Colonic mucosa (tissue), 4 donors: ENCODE measurements at regions not wholly inside any gene's neighbourhood (a gene's known extent, or its start where the extent isn't known, plus 50 kb on each side); places are given as distances from the start of the nearest gene placed in this dataset.

Source experiments
- DNase-seq: peaks from one replicate; pipeline ENCODE4 v3.0.0-alpha.2; 2020
- H3K27ac ChIP-seq: fragments of 200-600 bp; one replicate; pipeline ENCODE4 v1.8.0; 2021
- H3K27me3 ChIP-seq: fragments of 200-600 bp; one replicate; pipeline ENCODE4 v1.8.0; 2021
- H3K36me3 ChIP-seq: fragments of 200-600 bp; one replicate; pipeline ENCODE4 v1.8.0; 2021
- H3K4me1 ChIP-seq: fragments of 200-600 bp; one replicate; pipeline ENCODE4 v1.8.0; 2021; ENCODE audit warnings: mild to moderate bottlenecking
- H3K4me3 ChIP-seq: fragments of 200-600 bp; one replicate; pipeline ENCODE4 v1.8.0; 2021
- H3K9ac ChIP-seq, 2 donors: one replicate each; pipeline ENCODE4 v1.7.0; 2013; ENCODE audit warnings: control low read depth in 2 of 2, low read depth in 2 of 2, low read length in 2 of 2
- H3K9me3 ChIP-seq: fragments of 200-600 bp; one replicate; pipeline ENCODE4 v1.8.0; 2021
- intact Hi-C: fragments of 100-400 bp; cut with DNase I; formaldehyde crosslinking; loops from one replicate; pipeline ENCODE4 v1.14.1; 2022
- TF ChIP-seq, protein P1 (sequence below): fragments of 200-600 bp; IDR thresholded peaks from one replicate; pipeline ENCODE4 v1.8.0; 2022; ENCODE audit warnings: antibody characterized with exemption, mild to moderate bottlenecking
- donor health status: healthy.
- donor health status: DM: no; HTN: no; CAD: no.
- donor health status: DM: no; HTN: no; CAD: no.

GRCh38 chr4:4787421-4787820, 72.0 kb upstream of the MSX1 start:
- Histone ChIP-seq H3K4me1 (no peaks in the 10 kb centered on the region), H3K9ac (no peak overlapping the region), H3K4me3 (no peak overlapping the region), H3K27ac (no peak overlapping the region), H3K9me3 (no peaks in the 10 kb centered on the region), H3K27me3 (no peaks in the 10 kb centered on the region), H3K36me3 (no peaks in the 10 kb centered on the region)
- TF ChIP-seq, protein P1, sequence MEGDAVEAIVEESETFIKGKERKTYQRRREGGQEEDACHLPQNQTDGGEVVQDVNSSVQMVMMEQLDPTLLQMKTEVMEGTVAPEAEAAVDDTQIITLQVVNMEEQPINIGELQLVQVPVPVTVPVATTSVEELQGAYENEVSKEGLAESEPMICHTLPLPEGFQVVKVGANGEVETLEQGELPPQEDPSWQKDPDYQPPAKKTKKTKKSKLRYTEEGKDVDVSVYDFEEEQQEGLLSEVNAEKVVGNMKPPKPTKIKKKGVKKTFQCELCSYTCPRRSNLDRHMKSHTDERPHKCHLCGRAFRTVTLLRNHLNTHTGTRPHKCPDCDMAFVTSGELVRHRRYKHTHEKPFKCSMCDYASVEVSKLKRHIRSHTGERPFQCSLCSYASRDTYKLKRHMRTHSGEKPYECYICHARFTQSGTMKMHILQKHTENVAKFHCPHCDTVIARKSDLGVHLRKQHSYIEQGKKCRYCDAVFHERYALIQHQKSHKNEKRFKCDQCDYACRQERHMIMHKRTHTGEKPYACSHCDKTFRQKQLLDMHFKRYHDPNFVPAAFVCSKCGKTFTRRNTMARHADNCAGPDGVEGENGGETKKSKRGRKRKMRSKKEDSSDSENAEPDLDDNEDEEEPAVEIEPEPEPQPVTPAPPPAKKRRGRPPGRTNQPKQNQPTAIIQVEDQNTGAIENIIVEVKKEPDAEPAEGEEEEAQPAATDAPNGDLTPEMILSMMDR, result no peak
- DNase-seq, result no peak
- intact Hi-C loops, result no loop called here

DNA sequence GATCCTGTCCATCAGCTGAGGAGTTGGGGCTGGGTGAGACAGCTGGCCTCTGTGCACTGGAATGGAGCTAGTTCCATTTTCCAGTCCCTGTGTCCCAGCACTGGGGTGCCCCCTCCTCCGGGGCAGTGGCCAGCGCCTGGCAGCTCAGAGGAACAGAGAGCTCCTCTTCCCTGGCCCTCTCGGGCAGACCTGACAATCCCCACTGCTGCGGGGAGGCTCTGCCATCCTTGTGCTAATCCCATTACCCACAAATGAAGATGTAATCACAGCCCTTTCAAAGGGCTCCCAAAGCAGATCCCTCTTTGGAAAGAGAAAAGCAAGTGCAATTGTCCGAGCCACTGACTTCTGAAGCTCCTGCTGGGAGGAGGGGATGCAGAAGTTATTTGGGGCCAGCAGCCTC, 75.1 kb upstream of the MSX1 start:
- H3K4me3 ChIP-seq, result no peak overlapping the region
- H3K36me3 ChIP-seq, result no peaks in the 10 kb centered on the region
- H3K27ac ChIP-seq, result no peak overlapping the region
- no peaks in the 10 kb centered on the region for H3K27me3 ChIP-seq
- no peaks in the 10 kb centered on the region for H3K9me3 ChIP-seq
- H3K9ac ChIP-seq, result no peak overlapping the region
- TF ChIP-seq, protein P1, result no peak
- no peak for DNase-seq
- intact Hi-C loops, result no loop called here
- H3K4me1 ChIP-seq, result no peaks in the 10 kb centered on the region

- Histone ChIP-seq H3K9me3 (no peaks in the 10 kb centered on the region), H3K27me3 (no peaks in the 10 kb centered on the region), H3K4me3 (no peak overlapping the region), H3K9ac (no peak overlapping the region), H3K36me3 (no peaks in the 10 kb centered on the region), H3K4me1 (no peaks in the 10 kb centered on the region), H3K27ac (no peak overlapping the region)
- no peak for DNase-seq
- TF ChIP-seq, protein P1, result no peak
- intact Hi-C loops, result no loop called here
Measured at GRCh38 chr4:4783847-4784246, 75.6 kb upstream of the MSX1 start.

GRCh38 chr4:4782969-4783368, 76.5 kb upstream of the MSX1 start:
- Histone ChIP-seq H3K4me3 (no peak overlapping the region), H3K4me1 (no peaks in the 10 kb centered on the region), H3K9me3 (no peaks in the 10 kb centered on the region), H3K9ac (no peak overlapping the region), H3K27ac (no peak overlapping the region), H3K36me3 (no peaks in the 10 kb centered on the region), H3K27me3 (no peaks in the 10 kb centered on the region)
- intact Hi-C loops, result no loop called here
- TF ChIP-seq, protein P1, result no peak
- no peak for DNase-seq

DNA sequence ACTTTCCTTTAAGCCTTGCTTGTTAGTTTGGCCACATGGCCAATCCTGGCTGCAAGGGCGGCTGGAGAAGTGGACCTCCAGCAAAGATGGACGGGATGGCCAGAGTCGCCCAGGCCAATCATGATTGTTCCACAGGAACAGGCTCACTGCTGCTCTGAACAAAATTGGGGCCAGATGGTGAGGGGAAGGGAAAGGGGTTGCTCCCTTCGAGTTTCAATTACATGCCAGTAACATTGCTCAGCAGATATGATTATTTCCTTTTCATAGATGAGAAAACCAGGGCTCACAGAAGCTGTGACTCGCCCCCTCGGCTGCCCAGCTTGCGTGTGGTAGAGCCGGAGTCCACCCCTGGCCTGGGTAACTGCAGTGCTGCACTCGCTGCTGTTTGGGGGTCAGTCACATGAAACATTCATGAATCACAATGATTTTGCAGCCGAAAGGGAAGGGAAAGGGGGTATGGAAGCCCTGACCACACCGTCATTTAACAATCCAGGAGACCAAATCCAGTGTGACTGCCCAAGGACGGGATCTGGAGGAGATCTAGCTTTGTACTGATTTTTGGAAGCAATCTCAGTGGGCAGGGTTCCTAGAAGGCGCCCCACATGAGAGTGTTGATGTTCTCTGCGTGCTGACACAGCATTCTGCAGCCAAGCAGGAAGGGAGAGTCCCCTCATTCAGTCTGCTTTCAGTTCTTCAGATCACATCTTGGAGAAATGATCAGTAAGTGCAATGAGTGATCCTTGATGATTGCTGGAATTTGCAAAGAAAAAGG, 77.3 kb upstream of the MSX1 start:
- no peak for DNase-seq
- Histone ChIP-seq H3K27ac (no peak overlapping the region), H3K9ac (no peak overlapping the region), H3K27me3 (no peaks in the 10 kb centered on the region), H3K36me3 (no peaks in the 10 kb centered on the region), H3K4me3 (no peak overlapping the region), H3K4me1 (no peaks in the 10 kb centered on the region), H3K9me3 (no peaks in the 10 kb centered on the region)
- intact Hi-C loops, result no loop called here
- TF ChIP-seq, protein P1, result no peak
